GM18520 (cell line): ENCODE measurements at regions not wholly inside any gene's neighbourhood (a gene's known extent, or its start where the extent isn't known, plus 50 kb on each side); places are given as distances from the start of the nearest gene placed in this dataset.

Experiments used
- ATAC-seq: cut with Tn5 transposase; IDR thresholded peaks from one replicate; pipeline ENCODE4 v1.9.1; 2021; ENCODE audit not compliant: unreplicated experiment

DNA sequence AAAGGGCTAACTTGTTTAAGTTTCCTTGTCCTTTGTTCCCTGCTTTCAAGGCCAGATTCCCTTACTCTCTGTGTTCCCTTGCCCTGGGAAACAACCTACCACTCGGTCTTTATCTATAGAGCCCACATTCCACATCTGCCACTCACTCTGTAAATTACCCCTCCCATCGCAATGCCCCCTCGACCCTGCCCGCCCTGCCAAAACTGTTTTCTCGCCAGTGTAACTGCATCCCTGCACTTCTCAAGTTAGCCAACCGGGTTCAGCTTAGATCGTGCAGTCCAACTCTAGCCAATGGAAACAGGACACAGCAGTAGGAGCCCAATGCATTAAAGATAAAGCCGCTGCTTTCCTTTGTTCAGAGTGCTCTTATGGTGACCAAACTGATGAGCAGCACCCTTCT, 263.6 kb downstream of the TBL1XR1 start:
- no peak for ATAC-seq

DNA sequence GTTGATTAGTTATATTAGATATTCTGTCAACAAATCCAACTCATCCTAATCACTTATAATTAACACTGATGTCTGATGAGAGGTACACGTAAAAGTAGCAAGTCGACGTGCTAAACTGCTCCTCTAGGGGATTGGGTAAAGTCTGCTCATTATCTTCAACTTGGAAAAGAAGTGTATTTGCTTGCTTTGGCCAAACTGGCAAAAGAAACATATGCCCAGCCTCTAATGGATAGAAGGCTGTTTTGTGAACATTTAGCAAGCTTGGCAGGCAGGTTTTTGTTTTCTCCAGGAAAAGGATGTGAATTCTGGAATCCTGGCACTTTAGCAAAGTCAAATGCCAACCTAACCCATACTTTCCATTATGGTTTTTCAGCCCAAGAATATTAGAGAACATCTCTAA, 264.8 kb downstream of the TBL1XR1 start:
- ATAC-seq, result no peak

DNA sequence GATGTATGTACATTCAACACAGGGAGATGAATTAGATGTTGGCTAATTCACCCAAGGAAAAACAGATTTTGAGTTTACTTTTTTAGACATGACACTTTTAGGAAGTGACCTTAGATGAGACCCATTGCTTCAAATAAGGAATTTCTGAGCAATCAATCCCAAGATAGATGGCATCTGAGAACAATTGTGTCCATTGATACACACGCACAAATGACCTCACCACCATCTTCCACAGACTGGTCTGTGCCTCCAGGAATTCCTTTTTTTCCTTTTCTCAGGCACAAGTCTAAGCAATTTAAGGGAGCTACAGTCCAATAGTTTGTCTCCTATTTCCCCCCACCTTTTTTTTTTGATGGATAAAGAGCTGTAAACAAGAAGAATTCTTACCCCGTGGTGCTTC, 265.3 kb downstream of the TBL1XR1 start:
- no peak for ATAC-seq

DNA sequence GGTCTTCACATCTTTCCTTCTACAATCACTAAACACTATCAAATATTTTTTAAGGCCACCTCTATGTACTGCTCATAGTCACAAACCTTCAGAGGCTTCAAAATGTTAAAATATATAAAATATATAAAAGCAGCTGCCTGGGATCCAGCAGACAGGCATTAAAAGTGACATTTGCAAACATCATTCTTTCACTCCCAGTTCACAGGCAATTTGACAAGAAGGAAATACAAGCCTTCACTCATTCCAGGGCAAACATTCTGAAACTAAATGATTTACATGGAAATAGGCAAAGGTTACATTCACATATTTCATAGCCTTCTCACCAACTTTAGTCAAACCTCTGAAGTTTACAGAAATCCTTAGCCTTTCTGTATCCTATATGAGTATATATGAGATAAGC, 266.3 kb downstream of the TBL1XR1 start:
- ATAC-seq, result no peak

DNA sequence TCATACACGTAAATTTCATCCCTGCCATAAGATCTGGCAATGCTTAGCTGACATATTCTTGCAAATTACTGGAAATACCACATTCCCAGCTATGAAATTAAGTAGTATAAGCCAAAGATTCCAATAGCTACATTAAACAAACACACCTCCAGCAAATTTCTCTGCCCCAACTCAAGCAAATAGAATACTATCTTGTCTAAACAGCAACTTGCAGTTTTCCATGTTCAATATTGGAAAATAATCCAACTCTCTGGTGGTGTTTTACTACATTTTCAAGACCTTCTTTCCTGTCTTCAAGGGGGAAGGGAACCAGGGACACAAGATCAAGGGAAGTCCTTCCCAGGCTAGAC, 268.7 kb downstream of the TBL1XR1 start:
- no peak for ATAC-seq

DNA sequence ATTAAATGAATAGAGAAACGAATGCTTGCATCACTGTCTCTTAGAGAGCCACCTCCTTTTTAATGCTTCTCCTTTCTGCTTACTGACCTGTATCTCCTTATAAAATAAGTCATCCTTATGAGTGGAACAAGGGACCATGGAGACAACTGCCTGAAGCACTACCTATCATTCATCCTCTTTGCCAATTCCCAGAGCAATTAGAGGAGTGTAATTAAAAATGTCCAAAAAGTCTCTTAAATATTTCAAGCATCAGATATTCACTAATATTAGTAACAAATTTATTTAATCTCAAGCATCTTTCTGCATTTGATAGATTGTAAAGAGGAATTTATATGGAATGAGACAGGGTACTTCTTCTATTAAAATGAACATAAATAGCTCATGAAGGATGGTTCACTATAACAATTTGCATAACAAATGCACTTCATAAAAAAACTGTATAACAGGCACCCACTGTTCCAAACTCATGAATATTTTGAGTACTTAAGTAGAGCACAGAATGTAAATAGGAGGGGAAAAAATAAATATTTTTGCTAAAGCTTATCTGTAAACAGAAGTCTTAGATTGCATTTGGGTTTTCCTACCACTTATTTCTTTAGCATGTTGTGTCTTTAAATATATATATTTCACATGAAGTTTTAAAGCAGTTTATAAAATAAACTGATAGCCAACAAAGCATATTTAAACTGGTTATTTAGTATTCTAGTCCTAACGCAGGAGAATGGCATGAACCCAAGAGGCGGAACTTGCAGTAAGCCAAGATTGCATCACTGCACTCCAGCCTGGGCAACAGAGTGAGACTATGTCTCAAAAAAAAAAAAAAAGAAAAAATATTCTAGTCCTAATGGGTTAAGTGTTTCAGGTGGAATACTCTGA, 269.3 kb downstream of the TBL1XR1 start:
- no peak for ATAC-seq

DNA sequence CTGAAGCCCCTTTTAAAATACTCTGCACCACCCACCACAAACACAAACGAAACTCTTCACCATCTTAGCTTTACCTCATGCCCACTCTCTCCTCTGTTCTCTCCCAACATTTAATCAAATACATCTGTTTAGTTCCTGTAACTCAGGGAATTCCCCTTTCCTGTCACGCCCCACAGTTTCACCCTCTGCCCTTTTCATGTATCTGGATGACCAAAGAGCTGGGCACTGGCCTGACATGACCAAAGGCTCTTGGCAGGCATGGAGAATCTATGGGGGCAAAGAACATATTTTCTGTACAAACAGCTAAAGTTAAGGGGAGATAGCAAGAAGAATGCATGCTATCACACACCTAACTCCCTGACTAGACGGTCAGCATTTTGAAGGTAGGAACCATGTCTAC, 270.0 kb downstream of the TBL1XR1 start:
- ATAC-seq, result no peak

DNA sequence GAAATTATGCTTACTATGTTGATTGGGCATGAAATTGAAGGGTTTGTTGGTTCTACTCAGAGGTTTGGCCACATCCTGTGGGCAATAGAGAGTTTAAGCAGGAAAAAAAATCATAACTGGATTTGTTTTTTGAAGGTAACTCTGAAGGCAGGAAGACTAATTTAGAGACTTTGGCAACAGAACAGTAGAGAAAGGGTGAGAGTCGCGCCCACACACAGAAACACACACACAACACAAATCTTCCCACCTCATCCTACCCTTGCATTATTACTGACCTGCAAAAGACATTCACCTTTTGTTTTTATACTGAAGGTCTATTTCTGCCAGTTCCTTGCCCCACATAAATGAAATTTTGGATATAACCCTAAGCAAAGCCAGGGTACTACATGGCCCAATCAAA, 270.6 kb downstream of the TBL1XR1 start:
- ATAC-seq, result no peak

DNA sequence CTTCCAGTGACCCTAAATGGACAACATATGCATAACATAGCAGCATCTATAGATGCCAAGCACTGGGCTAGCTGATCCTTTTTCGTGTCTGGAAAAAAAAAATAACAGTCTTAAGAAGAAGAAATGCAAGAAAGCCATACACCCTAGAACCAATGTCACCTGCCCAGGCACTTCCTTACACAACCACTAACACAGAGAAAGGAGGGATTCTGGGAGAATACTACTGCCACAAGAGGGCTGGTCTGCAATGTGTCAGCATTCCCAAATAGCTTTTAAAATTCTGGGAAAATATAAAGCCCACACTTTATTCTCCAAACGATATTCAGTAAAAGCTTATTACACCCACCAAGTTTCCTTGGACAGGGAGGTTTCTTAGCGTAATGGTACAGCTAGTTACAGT, 271.2 kb downstream of the TBL1XR1 start:
- no peak for ATAC-seq

DNA sequence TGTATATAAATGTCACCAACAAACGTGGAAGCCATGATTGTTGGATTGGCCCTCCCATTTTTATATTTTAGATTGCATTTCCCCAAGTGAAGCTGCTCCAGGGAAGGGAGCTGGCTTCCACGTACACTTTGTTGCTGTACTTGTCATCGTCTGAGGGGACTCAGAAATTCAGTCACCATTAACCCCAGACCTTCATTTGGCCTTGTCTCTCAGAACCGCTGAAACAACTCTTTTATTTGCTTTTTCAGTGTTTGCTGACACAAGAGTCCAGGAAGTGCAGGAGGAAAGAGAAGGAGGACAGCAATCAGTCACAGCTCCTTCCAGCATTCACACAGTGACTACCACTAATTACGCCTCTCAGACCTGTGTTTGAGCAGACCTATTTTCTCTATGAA, 276.5 kb downstream of the TBL1XR1 start:
- no peak for ATAC-seq

DNA sequence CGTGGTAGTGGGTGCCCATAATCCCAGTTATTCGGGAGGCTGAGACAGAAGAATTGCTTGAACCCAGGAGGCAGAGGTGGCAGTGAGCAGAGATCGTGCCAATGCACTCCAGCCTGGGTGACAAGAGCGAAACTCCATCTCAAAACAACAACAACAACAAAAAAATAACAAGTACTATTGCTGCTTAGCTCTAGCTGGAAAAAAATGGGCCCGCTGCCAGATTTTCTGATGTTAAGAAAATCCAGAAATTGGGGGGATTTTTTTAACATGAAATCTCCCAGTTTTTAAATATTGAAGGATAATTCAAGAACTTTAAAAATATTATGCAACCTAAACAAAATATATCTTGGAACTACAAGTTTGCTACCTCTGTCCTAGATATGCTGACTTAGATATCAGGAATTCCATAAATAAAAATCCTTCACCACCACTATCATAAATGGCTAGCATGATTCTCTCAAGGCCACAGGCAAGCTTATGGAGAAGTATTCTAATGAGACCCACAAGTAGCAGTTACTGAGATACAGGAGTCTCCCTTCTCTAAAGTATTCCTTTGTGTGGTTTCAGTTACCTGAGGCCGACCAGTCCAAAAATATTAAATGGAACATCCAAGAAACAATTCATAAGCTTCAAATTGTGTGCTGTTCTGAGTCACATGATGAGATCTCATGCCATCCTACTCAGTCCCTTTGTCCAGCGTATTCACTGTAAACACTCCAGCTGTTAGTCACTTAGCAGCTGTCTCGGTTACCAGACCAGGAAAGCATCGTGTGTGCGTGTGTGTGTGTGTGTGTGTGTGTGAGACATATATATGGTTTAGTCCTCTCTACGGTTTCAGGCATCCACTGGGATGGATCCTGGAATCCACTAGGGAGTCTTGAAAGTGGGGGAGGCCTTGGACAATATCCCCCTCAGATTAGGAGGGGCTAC, 277.2 kb downstream of the TBL1XR1 start:
- no peak for ATAC-seq

DNA sequence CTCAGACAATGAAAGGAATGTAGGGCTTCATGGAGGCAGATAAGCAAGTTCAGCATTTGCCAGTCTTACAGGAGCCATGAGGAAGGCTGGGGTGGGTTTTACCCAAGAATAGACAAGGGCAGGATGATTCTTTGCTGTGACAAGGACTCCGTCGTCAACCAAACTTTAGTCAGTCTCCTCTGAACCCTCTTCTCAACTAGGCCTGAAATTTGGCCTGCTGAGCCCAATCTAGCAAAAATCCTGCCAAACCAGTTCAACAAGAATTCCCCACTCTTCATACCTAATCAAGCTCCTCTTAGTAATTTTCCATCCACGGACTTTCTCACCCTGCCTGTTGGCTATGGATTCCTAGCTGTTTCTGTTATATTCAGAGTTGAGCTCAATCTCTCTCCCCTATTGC, 280.5 kb downstream of the TBL1XR1 start:
- no peak for ATAC-seq

DNA sequence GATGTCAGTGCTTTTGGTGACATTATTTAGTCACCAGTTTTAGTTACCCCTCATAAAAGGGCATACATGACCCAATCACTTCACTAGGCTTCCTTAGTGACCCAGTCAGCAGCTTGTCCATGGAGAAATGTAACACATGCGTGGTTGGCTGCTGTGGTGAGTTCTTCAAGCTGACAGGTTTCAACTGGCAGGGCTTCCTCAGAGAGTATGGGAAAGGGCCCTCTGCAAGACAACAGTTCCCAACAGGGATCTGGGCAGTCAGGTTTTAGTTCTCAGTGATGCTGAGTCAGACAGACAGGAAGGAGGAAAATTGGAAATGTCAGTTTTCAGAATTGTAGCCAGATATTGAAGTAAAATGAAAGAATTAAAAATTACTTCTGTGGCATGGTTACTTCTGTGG, 282.5 kb downstream of the TBL1XR1 start:
- ATAC-seq, result no peak

DNA sequence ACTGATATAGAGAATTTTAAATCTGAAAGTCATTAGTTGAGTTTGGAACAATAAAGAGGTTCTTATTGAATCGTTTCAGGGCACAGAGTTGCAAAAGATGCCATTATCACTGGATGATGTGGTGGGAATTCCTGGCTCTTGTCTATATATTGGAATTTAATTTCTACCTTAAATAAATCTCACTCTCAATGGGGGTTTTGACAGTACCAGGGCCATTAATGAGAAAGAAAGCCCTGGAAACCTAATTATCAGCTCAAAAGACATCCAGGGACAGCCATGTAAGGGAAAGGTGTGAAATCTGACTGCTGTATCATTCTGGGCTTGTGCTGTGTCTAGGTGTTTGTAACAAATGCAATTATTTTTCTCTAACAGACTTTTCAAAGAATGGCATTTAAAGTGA, 285.7 kb downstream of the TBL1XR1 start:
- ATAC-seq, result no peak

DNA sequence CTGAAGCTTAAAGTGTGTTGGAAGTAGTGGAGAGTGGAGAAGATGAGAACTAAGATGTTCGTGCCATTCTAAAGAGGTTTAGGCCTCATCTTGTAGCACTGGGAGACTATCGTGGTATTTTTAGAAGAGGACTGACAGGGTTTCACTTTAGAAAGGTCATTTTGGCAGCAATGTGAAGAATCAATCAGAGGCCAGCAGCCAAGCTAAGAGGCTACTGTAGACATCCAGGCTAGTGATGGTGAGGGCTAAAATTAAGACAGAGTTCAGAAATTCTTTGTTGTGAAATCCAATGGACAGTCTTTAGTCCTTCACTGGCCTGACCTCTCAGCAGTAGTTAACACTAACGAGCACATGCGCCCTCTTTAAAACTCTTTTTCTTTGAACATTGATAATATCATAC, 288.2 kb downstream of the TBL1XR1 start:
- no peak for ATAC-seq

DNA sequence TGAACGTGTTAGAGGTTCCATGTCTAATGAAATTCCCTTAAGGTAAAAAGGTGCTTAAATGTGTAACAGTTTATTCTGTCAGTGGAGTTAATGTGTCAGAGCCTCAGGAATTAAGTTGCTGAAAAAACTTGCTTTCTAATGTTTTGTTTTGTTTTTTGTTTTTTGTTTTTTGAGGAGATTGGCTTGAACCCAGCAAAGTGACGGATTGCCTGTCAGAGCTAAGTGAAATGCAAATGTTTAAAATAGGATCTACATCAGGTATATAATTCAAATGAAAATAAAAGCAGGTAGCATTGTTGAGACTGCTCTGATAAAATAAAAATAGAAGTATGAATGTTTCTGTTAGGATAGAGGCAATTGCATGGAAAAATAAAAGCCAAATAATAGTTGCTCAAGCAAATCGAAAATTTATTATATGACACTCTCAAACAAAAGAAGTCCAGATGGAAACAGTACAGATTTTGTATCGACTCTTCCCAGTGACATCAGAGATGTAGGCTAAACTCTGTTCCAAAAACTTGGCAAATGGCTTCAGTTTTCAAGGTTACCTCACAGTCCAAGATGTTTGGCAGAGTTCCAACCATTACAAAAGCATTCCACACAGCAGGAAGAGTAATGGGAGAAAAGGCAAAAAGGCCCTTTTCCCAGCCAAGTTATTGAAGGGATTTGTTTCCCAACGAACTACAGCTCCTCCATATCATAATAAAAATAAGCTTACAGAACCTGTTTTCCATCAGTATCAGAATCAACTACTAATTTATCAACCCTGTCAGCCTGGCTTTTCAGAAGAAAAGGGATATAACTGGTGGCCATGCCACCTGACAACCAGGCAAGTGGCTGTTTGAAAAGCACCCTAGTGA, 291.0 kb downstream of the TBL1XR1 start:
- no peak for ATAC-seq

DNA sequence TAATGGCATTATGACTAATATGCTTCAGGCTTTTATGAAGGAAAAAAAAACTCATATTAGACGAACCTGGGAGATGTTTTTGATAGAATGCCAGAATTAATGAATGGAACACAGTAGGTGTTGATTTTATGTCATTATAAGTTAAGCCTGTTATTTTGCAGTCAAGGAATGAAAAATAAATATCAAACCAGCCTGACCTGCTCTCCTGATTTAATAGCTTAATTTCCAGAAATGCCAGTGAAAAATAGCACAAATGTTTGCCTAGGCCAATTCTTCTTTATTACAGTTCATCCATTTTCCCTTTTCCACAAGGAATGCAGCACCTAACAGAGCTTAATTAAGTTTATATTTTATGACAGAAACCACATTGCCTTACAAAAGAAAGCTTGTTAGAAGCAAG, 292.0 kb downstream of the TBL1XR1 start:
- no peak for ATAC-seq

DNA sequence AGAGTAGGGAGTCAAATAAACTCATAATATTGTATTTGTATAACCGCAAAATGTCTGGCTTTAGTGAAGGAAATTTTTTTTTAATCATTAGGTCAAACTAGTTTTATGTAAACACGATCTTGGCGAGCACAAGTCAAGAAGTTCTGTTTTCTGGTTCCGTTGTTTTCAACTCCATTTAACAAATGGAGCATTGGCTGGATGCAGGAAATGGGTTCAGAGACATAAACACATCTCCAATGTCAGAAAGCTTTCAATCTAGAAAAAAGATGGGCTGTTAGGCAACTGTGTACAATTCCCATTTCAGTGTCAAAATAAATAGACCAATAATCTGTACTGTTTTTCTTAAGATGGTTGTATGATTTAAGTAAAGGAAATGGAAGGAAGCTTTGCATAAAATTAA, 292.8 kb downstream of the TBL1XR1 start:
- no peak for ATAC-seq

DNA sequence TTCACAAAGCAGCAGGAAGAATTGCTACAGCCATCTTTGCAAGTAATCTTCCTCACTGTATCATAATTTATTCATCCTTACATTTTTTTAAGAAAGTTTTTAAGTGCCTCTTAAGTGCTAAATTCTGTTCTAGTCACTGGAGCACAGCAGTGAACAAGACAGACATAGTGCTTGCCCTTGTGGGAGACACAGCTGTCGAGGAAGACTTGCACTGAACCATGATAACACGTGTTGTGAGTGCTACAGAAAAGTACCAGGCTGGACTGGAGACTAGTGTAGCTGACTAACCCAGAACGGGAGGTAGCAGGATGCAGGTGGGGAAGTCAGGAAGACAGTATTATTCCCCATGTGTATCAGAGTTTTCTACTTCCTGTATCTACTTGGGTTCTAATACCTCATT, 300.6 kb downstream of the TBL1XR1 start:
- ATAC-seq, result no peak

DNA sequence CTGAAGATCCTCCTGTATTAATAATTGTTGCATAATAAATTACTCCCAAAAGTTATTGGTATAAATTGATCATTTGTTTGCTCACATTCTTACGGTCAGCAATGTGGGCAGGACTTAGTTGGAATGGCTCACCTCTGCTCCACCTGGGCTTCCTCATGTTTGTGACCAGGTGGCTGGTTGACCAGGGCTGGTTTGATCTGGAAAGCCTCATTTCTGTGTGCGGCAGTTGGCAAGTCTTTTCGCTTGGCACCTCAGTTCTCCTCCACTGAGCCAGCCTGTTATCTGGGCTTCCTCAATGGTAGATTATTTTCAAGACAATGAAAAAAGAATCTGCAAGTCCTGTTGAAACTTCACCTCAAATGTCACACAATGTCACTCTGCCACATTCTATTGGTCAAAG, 301.1 kb downstream of the TBL1XR1 start:
- ATAC-seq, result no peak

DNA sequence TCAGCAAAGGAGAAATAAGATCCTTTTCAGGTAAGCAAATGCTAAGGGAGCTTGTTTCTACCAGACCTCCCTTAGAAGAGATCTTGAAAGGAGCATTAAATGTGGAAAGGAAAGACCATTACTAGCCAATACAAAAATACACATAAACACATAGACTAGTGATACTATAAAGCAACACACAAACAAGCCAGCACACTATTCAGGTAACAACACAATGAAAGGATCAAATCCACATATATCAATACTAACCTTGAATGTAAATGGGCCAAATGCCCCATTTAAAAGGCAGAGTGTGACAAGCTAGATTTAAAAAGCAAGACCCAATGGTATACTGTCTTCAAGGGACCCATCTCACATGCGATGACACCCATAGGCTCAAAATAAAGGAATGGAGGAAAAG, 317.6 kb downstream of the TBL1XR1 start:
- ATAC-seq, result no peak
